ENCODE measurements at regions not wholly inside any gene's neighbourhood (a gene's known extent, or its start where the extent isn't known, plus 50 kb on each side); places are given as distances from the start of the nearest gene placed in this dataset.

- TF ChIP-seq, protein P1, sequence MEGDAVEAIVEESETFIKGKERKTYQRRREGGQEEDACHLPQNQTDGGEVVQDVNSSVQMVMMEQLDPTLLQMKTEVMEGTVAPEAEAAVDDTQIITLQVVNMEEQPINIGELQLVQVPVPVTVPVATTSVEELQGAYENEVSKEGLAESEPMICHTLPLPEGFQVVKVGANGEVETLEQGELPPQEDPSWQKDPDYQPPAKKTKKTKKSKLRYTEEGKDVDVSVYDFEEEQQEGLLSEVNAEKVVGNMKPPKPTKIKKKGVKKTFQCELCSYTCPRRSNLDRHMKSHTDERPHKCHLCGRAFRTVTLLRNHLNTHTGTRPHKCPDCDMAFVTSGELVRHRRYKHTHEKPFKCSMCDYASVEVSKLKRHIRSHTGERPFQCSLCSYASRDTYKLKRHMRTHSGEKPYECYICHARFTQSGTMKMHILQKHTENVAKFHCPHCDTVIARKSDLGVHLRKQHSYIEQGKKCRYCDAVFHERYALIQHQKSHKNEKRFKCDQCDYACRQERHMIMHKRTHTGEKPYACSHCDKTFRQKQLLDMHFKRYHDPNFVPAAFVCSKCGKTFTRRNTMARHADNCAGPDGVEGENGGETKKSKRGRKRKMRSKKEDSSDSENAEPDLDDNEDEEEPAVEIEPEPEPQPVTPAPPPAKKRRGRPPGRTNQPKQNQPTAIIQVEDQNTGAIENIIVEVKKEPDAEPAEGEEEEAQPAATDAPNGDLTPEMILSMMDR (IDR thresholded peaks at IDR 0.05), result no peak
- TF ChIP-seq POLR2A (IDR thresholded peaks at IDR 0.05), result no peak
These were observed 131.4 kb upstream of the SIX2 start for GRCh38 chr2:45140675-45141074.
